ENCODE measurements at regions not wholly inside any gene's neighbourhood (a gene's known extent, or its start where the extent isn't known, plus 50 kb on each side); places are given as distances from the start of the nearest gene placed in this dataset.

GRCh38 chr17:71975331-71975801 is 145.5 kb upstream of the SOX9 start:
- no peak for TF ChIP-seq CTCF (IDR thresholded peaks at IDR 0.05)
- peak in 1 of 2 donors; percentile 30 for TF ChIP-seq POLR2AphosphoS5 (IDR thresholded peaks at IDR 0.05)
